ENCODE measurements at regions not wholly inside any gene's neighbourhood (a gene's known extent, or its start where the extent isn't known, plus 50 kb on each side); places are given as distances from the start of the nearest gene placed in this dataset.

- no peak for DNase-seq (ENCODE audit: low spot score)
Observed at GRCh38 chr1:38396606-38397005, 350.0 kb upstream of the POU3F1 start.

GRCh38 chr1:38394303-38394702 is 347.7 kb upstream of the POU3F1 start:
- DNase-seq (ENCODE audit: low spot score): no peak

- DNase-seq (ENCODE audit: low spot score): no peak
Observed at GRCh38 chr1:38392861-38393260, 346.3 kb upstream of the POU3F1 start.

- no peak for DNase-seq (ENCODE audit: low spot score)
Observed at GRCh38 chr1:38381256-38381655, 334.7 kb upstream of the POU3F1 start.

- DNase-seq (ENCODE audit: low spot score): no peak
Observed at GRCh38 chr1:38376577-38376976, 330.0 kb upstream of the POU3F1 start.

- DNase-seq (ENCODE audit: low spot score): no peak
Observed at GRCh38 chr1:38375035-38375434, 328.4 kb upstream of the POU3F1 start.

GRCh38 chr1:38371505-38371844 is 324.9 kb upstream of the POU3F1 start:
- DNase-seq (ENCODE audit: low spot score): no peak

GRCh38 chr1:38370716-38371504 is 324.3 kb upstream of the POU3F1 start:
- DNase-seq (ENCODE audit: low spot score): no peak

GRCh38 chr1:38365242-38365641 is 318.6 kb upstream of the POU3F1 start:
- DNase-seq (ENCODE audit: low spot score): no peak

GRCh38 chr1:38361566-38361965 is 315.0 kb upstream of the POU3F1 start:
- DNase-seq (ENCODE audit: low spot score): no peak

GRCh38 chr1:38360807-38361206 is 314.2 kb upstream of the POU3F1 start:
- DNase-seq (ENCODE audit: low spot score): no peak

- DNase-seq (ENCODE audit: low spot score): no peak
Observed at GRCh38 chr1:38353956-38354355, 307.4 kb upstream of the POU3F1 start.

GRCh38 chr1:38352869-38353268 is 306.3 kb upstream of the POU3F1 start:
- DNase-seq (ENCODE audit: low spot score): no peak

GRCh38 chr1:38347446-38348175 is 301.0 kb upstream of the POU3F1 start:
- DNase-seq (ENCODE audit: low spot score): no peak

- DNase-seq (ENCODE audit: low spot score): no peak
Observed at GRCh38 chr1:38344716-38345115, 298.1 kb upstream of the POU3F1 start.

GRCh38 chr1:38341694-38342093 is 295.1 kb upstream of the POU3F1 start:
- DNase-seq (ENCODE audit: low spot score): no peak

- no peak for DNase-seq (ENCODE audit: low spot score)
Observed at GRCh38 chr1:38340409-38340808, 293.8 kb upstream of the POU3F1 start.

GRCh38 chr1:38337711-38338110 is 291.1 kb upstream of the POU3F1 start:
- DNase-seq (ENCODE audit: low spot score): no peak

- no peak for DNase-seq (ENCODE audit: low spot score)
Observed at GRCh38 chr1:38336961-38337360, 290.4 kb upstream of the POU3F1 start.

GRCh38 chr1:38336301-38336923 is 289.8 kb upstream of the POU3F1 start:
- no peak for DNase-seq (ENCODE audit: low spot score)

- DNase-seq (ENCODE audit: low spot score): no peak
Observed at GRCh38 chr1:38334930-38335592, 288.5 kb upstream of the POU3F1 start.

- DNase-seq (ENCODE audit: low spot score): no peak
Observed at GRCh38 chr1:38332649-38333310, 286.2 kb upstream of the POU3F1 start.

Measured in AG08396 (cell line).